ENCODE measurements at regions not wholly inside any gene's neighbourhood (a gene's known extent, or its start where the extent isn't known, plus 50 kb on each side); places are given as distances from the start of the nearest gene placed in this dataset.

DNA sequence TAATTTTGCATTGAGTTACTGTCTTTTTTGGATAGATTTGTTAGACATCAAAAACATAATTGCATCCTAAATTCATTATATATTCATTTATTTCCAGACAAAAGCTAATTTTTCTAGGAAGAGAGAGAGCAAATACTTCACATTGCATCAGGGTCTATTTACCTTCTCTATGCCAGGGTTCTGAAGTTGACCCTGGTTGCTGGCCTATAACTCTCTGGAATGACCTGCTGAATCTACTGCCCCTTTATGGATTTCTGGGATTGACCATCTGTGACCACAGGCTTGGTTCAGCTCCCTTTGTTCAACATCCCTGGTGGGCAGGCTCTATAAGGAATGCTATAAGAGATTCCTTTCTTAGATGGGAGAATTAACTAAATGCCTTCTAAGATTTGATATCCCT, 414.8 kb upstream of the STXBP6 start:
- TF ChIP-seq, protein P1, sequence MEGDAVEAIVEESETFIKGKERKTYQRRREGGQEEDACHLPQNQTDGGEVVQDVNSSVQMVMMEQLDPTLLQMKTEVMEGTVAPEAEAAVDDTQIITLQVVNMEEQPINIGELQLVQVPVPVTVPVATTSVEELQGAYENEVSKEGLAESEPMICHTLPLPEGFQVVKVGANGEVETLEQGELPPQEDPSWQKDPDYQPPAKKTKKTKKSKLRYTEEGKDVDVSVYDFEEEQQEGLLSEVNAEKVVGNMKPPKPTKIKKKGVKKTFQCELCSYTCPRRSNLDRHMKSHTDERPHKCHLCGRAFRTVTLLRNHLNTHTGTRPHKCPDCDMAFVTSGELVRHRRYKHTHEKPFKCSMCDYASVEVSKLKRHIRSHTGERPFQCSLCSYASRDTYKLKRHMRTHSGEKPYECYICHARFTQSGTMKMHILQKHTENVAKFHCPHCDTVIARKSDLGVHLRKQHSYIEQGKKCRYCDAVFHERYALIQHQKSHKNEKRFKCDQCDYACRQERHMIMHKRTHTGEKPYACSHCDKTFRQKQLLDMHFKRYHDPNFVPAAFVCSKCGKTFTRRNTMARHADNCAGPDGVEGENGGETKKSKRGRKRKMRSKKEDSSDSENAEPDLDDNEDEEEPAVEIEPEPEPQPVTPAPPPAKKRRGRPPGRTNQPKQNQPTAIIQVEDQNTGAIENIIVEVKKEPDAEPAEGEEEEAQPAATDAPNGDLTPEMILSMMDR (IDR thresholded peaks at IDR 0.05), result no peak
- no peak for TF ChIP-seq POLR2A (IDR thresholded peaks at IDR 0.05)

Data from breast epithelium (tissue), 3 donors.